NT2/D1 (cell line): ENCODE measurements at regions not wholly inside any gene's neighbourhood (a gene's known extent, or its start where the extent isn't known, plus 50 kb on each side); places are given as distances from the start of the nearest gene placed in this dataset.

Experiments
- SUZ12 ChIP-seq: IDR thresholded peaks from 2 replicates; pipeline ENCODE4 v1.6.1; 2011; ENCODE audit not compliant: insufficient read length, insufficient read depth; ENCODE audit errors: extremely low read depth
- YY1 ChIP-seq: IDR thresholded peaks from 2 replicates; pipeline ENCODE4 v1.6.1; 2011; ENCODE audit not compliant: insufficient read length, insufficient read depth
- ZNF274 ChIP-seq: IDR thresholded peaks from 2 replicates; pipeline ENCODE4 v1.6.1; 2011; ENCODE audit warnings: mild to moderate bottlenecking, low read depth, low read length

DNA sequence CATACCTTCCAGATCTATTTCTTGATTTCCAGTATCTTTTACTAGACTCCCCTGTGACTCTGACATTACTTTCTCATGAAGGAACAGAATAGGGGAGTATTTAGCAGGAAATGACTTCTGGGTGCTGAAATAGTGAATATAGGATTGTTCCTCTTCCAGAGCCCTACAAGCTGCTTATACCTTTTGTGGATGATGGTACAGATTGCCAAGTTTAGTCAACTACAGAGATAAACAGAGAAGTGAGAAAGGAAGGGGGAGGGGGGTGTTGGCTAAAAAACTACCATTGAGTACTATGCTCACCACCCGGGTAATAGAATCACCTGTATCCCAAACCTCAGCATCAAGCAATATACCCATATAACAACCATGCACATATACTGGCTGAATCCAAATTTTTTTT, 298.3 kb upstream of the GPR149 start:
- no peak for TF ChIP-seq SUZ12
- no peak for TF ChIP-seq YY1
- no peak for TF ChIP-seq ZNF274
